NCI-H345 (cell line): ENCODE measurements at regions not wholly inside any gene's neighbourhood (a gene's known extent, or its start where the extent isn't known, plus 50 kb on each side); places are given as distances from the start of the nearest gene placed in this dataset.
"Not testable (repeated sequence)": the region's sequence is repeated elsewhere in the genome, so short reads cannot be mapped to it uniquely, and the experiment has no call there.

Experiments
- DNase-seq: peaks from one replicate; lab custom pipeline; 2025; lab: John Stamatoyannopoulos, UW

GRCh38 chr15:30688684-30689083, 62.8 kb downstream of the ARHGAP11B start:
- not testable (repeated sequence) for DNase-seq

DNA sequence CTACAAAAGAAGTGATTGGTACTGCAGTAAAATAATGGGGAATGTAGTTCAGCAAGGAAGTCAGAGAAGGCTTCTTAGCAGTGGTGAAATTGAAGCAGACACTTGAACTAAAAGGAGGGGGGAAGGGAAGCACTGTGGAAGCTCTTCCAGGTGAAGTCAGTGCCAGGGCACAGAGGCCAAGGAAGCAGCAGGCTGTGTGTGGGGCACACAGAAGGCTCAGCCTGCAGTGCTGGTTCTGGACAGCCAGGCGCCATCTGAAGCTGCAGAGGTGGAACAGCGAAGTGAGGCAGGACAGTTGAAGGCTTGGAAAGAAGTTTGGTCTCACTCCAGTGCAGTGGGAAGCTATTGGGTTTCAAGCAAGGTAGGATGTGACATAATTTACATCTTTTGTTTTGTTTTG, 64.2 kb downstream of the ARHGAP11B start:
- DNase-seq, result not testable (repeated sequence)

GRCh38 chr15:30695811-30696210, 69.9 kb downstream of the ARHGAP11B start:
- not testable (repeated sequence) for DNase-seq

DNA sequence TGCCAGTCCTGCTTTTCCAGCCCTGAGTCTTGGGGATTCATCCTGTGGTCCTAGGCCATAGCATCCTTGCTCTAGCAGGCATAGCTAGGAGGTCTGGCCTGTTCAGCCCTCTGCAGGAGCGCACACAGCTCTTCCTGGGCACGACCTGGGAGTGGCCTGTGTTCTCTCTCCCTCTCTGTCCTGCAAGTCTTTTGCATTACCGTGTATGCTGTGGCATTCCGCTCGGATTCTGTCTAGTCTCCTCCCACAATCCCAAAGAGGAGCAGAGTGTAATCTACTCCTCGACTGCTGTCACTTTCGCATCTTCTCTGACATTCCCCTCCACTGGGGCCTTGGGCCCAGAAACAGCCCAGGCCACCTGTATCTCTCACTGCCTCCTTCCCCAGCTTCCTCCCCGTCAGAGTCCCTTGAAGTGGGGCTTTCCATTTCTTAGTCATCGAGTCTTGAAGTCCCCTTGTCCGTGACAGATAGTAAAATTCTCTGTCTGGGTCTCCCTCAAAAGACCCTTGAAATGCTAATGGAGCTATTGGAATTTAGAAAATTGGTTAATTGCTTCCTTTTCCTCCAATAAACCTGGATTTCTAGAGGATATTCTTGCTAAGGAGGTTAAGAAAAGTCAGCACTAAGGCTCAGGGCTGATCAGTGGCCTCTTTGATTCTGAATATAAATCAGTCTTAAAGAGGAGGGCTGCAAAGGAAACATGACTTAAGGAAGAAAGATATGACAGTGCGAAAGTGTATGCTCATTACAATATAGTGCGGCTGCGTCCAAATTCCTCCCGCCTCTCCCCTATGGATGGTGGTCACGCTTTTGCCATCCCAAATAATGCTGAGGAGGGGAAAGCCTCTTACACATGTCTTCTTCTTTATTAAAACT, 70.7 kb downstream of the ARHGAP11B start:
- DNase-seq, result not testable (repeated sequence)

- DNase-seq, result not testable (repeated sequence)
Observed at GRCh38 chr15:30697315-30697685, 71.4 kb downstream of the ARHGAP11B start.

GRCh38 chr15:30700006-30700597, 74.2 kb downstream of the ARHGAP11B start:
- not testable (repeated sequence) for DNase-seq

GRCh38 chr15:30707976-30708685, 82.2 kb downstream of the ARHGAP11B start:
- not testable (repeated sequence) for DNase-seq

DNA sequence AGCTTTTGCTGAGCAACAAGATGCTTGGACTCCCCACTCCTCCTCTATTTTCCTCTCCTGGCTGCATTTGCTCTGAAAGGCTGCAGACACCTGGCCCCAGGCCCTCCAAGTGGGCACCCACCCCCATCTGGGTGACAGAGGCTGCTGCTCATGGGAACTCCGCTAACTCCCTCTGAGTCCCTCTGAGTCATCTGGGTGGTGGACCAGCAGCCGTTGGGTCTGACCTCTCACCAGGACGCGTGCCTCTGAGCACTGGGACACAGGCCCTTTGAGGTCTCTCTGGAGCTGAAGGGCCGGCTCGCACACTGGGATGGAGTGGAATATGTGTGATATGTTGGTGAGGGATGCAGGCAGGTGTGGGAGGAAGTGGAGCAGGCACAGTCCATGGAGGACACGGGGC, 82.9 kb downstream of the ARHGAP11B start:
- DNase-seq, result not testable (repeated sequence)

- not testable (repeated sequence) for DNase-seq
Observed at GRCh38 chr15:30718038-30718643, 92.2 kb downstream of the ARHGAP11B start.

- DNase-seq, result not testable (repeated sequence)
Observed at GRCh38 chr15:30719363-30719762, 93.4 kb downstream of the ARHGAP11B start.

DNA sequence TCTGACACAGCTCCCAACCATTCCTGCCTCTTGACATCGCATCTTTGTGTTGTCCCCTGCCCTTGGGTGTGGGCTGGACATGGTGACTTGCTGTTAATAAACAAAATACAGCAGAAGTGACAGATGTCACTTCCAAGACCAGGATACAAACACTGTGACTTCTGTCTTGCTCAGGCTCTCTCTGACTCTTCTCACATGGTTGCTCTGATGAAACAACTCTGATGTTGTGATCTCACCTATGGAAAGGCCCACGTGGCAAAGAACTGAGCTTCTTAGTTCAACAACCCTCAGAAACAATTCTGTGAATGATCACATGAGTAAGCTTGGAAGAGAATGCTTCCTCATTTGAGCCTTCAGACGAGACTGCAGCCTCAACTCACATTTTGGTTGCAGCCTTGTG, 94.9 kb downstream of the ARHGAP11B start:
- DNase-seq, result not testable (repeated sequence)

GRCh38 chr15:30721529-30721928, 95.6 kb downstream of the ARHGAP11B start:
- DNase-seq, result not testable (repeated sequence)

DNA sequence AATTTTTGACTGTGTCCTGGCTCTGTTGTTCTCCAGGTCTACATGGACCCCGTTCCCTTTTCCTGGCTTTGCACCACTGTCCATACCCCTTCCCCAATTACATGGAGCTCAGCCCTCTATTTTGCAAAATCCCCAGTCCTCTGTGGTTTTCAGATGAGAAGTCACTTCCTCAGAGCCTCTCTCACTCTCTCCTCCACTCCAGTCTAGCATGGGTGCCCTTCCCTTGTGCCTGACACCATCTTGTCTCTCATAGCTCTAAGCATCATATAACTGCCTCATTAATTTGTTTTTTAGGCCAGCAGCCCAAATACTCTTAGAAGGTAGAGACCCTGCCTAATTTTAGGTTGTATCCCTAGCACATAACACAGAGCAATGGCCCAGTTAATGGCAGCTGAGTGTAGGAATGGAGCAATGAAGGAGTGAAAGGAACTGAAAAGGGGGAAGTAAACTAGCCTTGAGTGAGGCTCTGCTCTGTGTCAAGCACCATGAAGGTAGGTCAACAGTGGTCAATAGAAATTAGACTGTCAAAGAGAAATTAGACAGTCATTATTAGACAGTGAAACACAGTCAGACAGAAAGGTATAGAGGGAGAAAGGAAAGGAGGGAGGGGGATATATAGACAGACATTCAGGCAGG, 97.7 kb downstream of the ARHGAP11B start:
- DNase-seq, result not testable (repeated sequence)

- not testable (repeated sequence) for DNase-seq
Observed at GRCh38 chr15:30729880-30730590, 104.1 kb downstream of the ARHGAP11B start.

DNA sequence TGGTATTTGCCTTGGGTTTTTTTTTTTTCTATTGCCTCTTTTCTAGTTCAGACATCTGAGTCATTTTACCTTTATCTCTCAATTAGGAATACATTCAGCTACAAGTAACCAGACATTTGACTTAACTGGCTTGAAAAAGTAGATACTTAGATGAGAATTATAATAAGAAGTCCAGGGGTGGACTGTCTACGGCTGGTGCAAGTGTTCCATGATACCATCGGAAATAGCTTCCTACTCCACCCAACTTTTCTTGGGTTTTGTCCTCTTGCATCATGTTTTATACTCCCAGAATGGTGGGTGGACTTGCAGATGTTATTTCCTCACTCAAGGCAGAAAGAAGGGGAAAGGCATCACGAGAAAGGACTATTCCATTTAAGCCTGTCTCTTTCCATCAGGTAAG, 104.7 kb downstream of the ARHGAP11B start:
- not testable (repeated sequence) for DNase-seq

GRCh38 chr15:30732100-30732499, 106.2 kb downstream of the ARHGAP11B start:
- DNase-seq, result not testable (repeated sequence)

DNA sequence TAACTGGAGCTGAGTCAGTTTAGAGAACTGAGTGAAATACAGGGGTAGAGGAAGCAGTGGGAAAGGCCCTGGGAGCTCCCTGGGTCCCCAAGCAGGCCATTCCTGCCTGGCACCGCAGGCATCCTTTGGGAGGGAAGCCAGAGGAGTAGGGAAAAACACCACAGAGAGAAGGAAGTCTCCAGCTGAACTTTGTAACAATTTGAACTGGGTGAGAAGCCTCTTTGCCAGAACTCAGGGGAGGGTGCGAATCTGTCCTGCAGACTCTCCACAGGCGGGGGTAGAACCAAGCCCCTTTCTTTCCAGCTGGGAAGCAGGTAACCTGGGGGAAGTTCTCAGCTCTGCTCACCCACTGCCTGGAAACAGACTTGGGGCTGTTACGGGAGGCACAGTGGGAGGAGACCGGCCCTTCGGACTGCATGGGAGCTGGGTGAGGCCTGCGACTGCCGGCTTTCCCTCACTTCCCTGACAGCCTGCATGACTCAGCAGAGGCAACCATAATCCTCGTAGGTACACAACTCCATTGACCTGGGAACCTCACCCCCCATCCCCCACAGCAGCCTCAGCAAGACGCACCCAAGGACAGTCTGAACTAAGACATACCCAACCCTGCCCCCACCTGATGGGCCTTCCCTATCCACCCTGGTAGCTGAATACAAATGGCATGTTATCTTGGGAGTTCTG, 110.1 kb downstream of the ARHGAP11B start:
- DNase-seq, result not testable (repeated sequence)

GRCh38 chr15:30742796-30743195, 116.9 kb downstream of the ARHGAP11B start:
- DNase-seq, result not testable (repeated sequence)

DNA sequence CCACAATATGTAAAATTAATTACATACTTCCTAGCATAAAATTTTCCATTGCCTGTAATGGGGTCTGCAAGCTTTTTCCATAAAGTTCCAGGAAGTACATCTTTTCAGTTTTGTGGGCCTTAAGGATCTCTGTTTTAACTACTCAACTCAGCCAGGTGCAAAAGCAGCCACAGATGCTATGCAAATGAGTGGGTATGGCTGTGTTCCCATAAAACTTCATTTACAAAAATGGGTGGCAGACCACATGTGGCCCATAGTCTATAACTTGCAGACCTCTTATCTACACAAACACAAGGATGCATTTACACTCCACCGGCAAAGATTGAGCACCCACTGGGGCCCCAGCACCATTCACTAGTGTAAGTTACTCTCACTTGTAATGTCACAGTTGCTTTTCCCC, 123.1 kb downstream of the ARHGAP11B start:
- DNase-seq, result not testable (repeated sequence)

- not testable (repeated sequence) for DNase-seq
Observed at GRCh38 chr15:30755036-30755687, 129.2 kb downstream of the ARHGAP11B start.
